ENCODE measurements at regions not wholly inside any gene's neighbourhood (a gene's known extent, or its start where the extent isn't known, plus 50 kb on each side); places are given as distances from the start of the nearest gene placed in this dataset.
"Not testable (repeated sequence)": the region's sequence is repeated elsewhere in the genome, so short reads cannot be mapped to it uniquely, and the experiment has no call there.

GRCh38 chr4:110341118-110341517 is 134.8 kb upstream of the ENPEP start:
- not testable (repeated sequence) for H3K4me1 Mint-ChIP-seq; DNase-seq (ENCODE audit: low spot score in 2 of 2); H3K36me3 Mint-ChIP-seq; H3K27ac Mint-ChIP-seq; H3K4me3 Mint-ChIP-seq; ATAC-seq; H3K9me3 Mint-ChIP-seq

- ATAC-seq: no peak
- DNase-seq (ENCODE audit: low spot score in 2 of 2): no peak
- Mint-ChIP-seq H3K4me3 (no peak overlapping the region), H3K9me3 (no peaks in the 10 kb centered on the region), H3K36me3 (no peaks in the 10 kb centered on the region), H3K27ac (no peak overlapping the region), H3K4me1 (no peaks in the 10 kb centered on the region)
These were observed 137.0 kb upstream of the ELOVL6 start for GRCh38 chr4:110335399-110335798.

GRCh38 chr4:110332483-110332882 is 134.1 kb upstream of the ELOVL6 start:
- ATAC-seq: no peak
- Mint-ChIP-seq H3K4me1 (no peaks in the 10 kb centered on the region), H3K9me3 (no peaks in the 10 kb centered on the region), H3K27ac (no peak overlapping the region), H3K36me3 (no peaks in the 10 kb centered on the region), H3K4me3 (no peak overlapping the region)
- DNase-seq (ENCODE audit: low spot score in 2 of 2): no peak

GRCh38 chr4:110326426-110326825 is 128.0 kb upstream of the ELOVL6 start:
- H3K4me1 Mint-ChIP-seq; DNase-seq (ENCODE audit: low spot score in 2 of 2); H3K9me3 Mint-ChIP-seq; H3K36me3 Mint-ChIP-seq; ATAC-seq; H3K4me3 Mint-ChIP-seq; H3K27ac Mint-ChIP-seq: not testable (repeated sequence)

GRCh38 chr4:110310795-110311194 is 112.4 kb upstream of the ELOVL6 start:
- Mint-ChIP-seq H3K27ac (no peak overlapping the region), H3K36me3 (no peaks in the 10 kb centered on the region), H3K9me3 (no peaks in the 10 kb centered on the region), H3K4me3 (no peak overlapping the region), H3K4me1 (no peaks in the 10 kb centered on the region)
- ATAC-seq: no peak
- no peak for DNase-seq (ENCODE audit: low spot score in 2 of 2)

- DNase-seq (ENCODE audit: low spot score in 2 of 2): no peak
These were observed 111.3 kb upstream of the ELOVL6 start for GRCh38 chr4:110309675-110310074.

GRCh38 chr4:110306303-110306702 is 107.9 kb upstream of the ELOVL6 start:
- no peak overlapping the region for H3K4me3 Mint-ChIP-seq
- H3K27ac Mint-ChIP-seq: no peak overlapping the region
- no peaks in the 10 kb centered on the region for H3K4me1 Mint-ChIP-seq
- DNase-seq (ENCODE audit: low spot score in 2 of 2): no peak
- ATAC-seq: no peak
- H3K36me3 Mint-ChIP-seq: no peaks in the 10 kb centered on the region
- no peaks in the 10 kb centered on the region for H3K9me3 Mint-ChIP-seq

More at GRCh38 chr4:110309675-110310074, 111.3 kb upstream of the ELOVL6 start:
- ATAC-seq: no peak
- Mint-ChIP-seq H3K27ac (no peak overlapping the region), H3K36me3 (no peaks in the 10 kb centered on the region), H3K9me3 (no peaks in the 10 kb centered on the region), H3K4me1 (no peaks in the 10 kb centered on the region), H3K4me3 (no peak overlapping the region)

GRCh38 chr4:110305455-110305854 is 107.0 kb upstream of the ELOVL6 start:
- Mint-ChIP-seq H3K4me3 (no peak overlapping the region), H3K27ac (no peak overlapping the region), H3K36me3 (no peaks in the 10 kb centered on the region), H3K9me3 (no peaks in the 10 kb centered on the region), H3K4me1 (no peaks in the 10 kb centered on the region)
- ATAC-seq: no peak
- DNase-seq (ENCODE audit: low spot score in 2 of 2): no peak

- Mint-ChIP-seq H3K36me3 (no peaks in the 10 kb centered on the region), H3K27ac (no peak overlapping the region), H3K4me3 (no peak overlapping the region), H3K4me1 (peaks cover 13% of the 10 kb centered on the region), H3K9me3 (no peaks in the 10 kb centered on the region)
- ATAC-seq (peak; percentile 91), DNase-seq (ENCODE audit: low spot score in 2 of 2) (no peak)
These were observed 98.5 kb upstream of the ELOVL6 start for GRCh38 chr4:110296892-110297291.

GRCh38 chr4:110294165-110294564 is 95.8 kb upstream of the ELOVL6 start:
- DNase-seq (ENCODE audit: low spot score in 2 of 2) (no peak), ATAC-seq (no peak)
- peaks cover 13% of the 10 kb centered on the region for H3K4me1 Mint-ChIP-seq
- no peak overlapping the region for H3K27ac Mint-ChIP-seq
- no peaks in the 10 kb centered on the region for H3K9me3 Mint-ChIP-seq
- no peak overlapping the region for H3K4me3 Mint-ChIP-seq
- H3K36me3 Mint-ChIP-seq: no peaks in the 10 kb centered on the region

GRCh38 chr4:110292994-110293744 is 94.8 kb upstream of the ELOVL6 start:
- no peak for DNase-seq (ENCODE audit: low spot score in 2 of 2)
- no peaks in the 10 kb centered on the region for H3K9me3 Mint-ChIP-seq
- H3K4me1 Mint-ChIP-seq: peaks cover 13% of the 10 kb centered on the region
- no peaks in the 10 kb centered on the region for H3K36me3 Mint-ChIP-seq
- no peak for ATAC-seq
- H3K4me3 Mint-ChIP-seq: no peak overlapping the region
- H3K27ac Mint-ChIP-seq: no peak overlapping the region

GRCh38 chr4:110290511-110290910 is 92.1 kb upstream of the ELOVL6 start:
- Mint-ChIP-seq H3K9me3 (no peaks in the 10 kb centered on the region), H3K4me3 (no peak overlapping the region), H3K27ac (no peak overlapping the region), H3K36me3 (no peaks in the 10 kb centered on the region), H3K4me1 (peaks cover 6% of the 10 kb centered on the region)
- ATAC-seq: no peak
- DNase-seq (ENCODE audit: low spot score in 2 of 2): no peak

GRCh38 chr4:110289601-110290100 is 91.2 kb upstream of the ELOVL6 start:
- ATAC-seq: no peak
- H3K9me3 Mint-ChIP-seq: no peaks in the 10 kb centered on the region
- H3K4me1 Mint-ChIP-seq: peaks cover 6% of the 10 kb centered on the region
- no peaks in the 10 kb centered on the region for H3K36me3 Mint-ChIP-seq
- DNase-seq (ENCODE audit: low spot score in 2 of 2): no peak
- no peak overlapping the region for H3K27ac Mint-ChIP-seq
- no peak overlapping the region for H3K4me3 Mint-ChIP-seq

GRCh38 chr4:110287130-110287529 is 88.7 kb upstream of the ELOVL6 start:
- ATAC-seq (peak; percentile 99), DNase-seq (ENCODE audit: low spot score in 2 of 2) (no peak)
- Mint-ChIP-seq H3K27ac (peak overlapping the region; percentile 34), H3K4me1 (peaks cover 6% of the 10 kb centered on the region), H3K36me3 (no peaks in the 10 kb centered on the region), H3K9me3 (no peaks in the 10 kb centered on the region), H3K4me3 (no peak overlapping the region)

GRCh38 chr4:110278127-110278526 is 79.7 kb upstream of the ELOVL6 start:
- Mint-ChIP-seq H3K27ac (no peak overlapping the region), H3K36me3 (no peaks in the 10 kb centered on the region), H3K4me1 (no peaks in the 10 kb centered on the region), H3K4me3 (no peak overlapping the region), H3K9me3 (no peaks in the 10 kb centered on the region)
- DNase-seq (ENCODE audit: low spot score in 2 of 2) (no peak), ATAC-seq (no peak)

- ATAC-seq (peak; percentile 26), DNase-seq (ENCODE audit: low spot score in 2 of 2) (no peak)
- H3K9me3 Mint-ChIP-seq: no peaks in the 10 kb centered on the region
- no peaks in the 10 kb centered on the region for H3K36me3 Mint-ChIP-seq
- no peaks in the 10 kb centered on the region for H3K4me1 Mint-ChIP-seq
- H3K27ac Mint-ChIP-seq: no peak overlapping the region
- no peak overlapping the region for H3K4me3 Mint-ChIP-seq
These were observed 77.5 kb upstream of the ELOVL6 start for GRCh38 chr4:110275871-110276270.

All from stimulated activated effector memory CD8-positive, alpha-beta T cell treated with anti-CD3 and anti-CD28 coated beads, Interleukin-12 subunit alpha, Interleukin-12 subunit beta, amount 100 ng/mL, for 72 hours (primary cell).